Suprapubic skin (tissue), 3 donors: ENCODE measurements at regions not wholly inside any gene's neighbourhood (a gene's known extent, or its start where the extent isn't known, plus 50 kb on each side); places are given as distances from the start of the nearest gene placed in this dataset.

Experiments used
- CTCF ChIP-seq, 2 donors: fragments of 200-600 bp in 1 of 2; fragments of 450-650 bp in 1 of 2; sonication (generic) in 1 of 2; IDR thresholded peaks; one replicate each; pipeline ENCODE4 v1.5.1; 2016 to 2019; ENCODE audit warnings: antibody characterized with exemption in 2 of 2, mild to moderate bottlenecking in 1 of 2, moderate library complexity in 1 of 2
- EP300 ChIP-seq: sonication (generic); formaldehyde crosslinking; IDR thresholded peaks from one replicate; pipeline ENCODE4 v1.6.1; 2017; ENCODE audit warnings: antibody characterized with exemption
- POLR2A ChIP-seq, 2 donors: fragments of 450-650 bp; IDR thresholded peaks; one replicate each; pipeline ENCODE4 v1.6.1; 2017; ENCODE audit warnings: antibody characterized with exemption in 2 of 2, mild to moderate bottlenecking in 2 of 2, moderate library complexity in 2 of 2

GRCh38 chr13:38564256-38565150, 122.4 kb upstream of the FREM2 start:
- no peak for TF ChIP-seq CTCF (IDR thresholded peaks at IDR 0.05)
- no peak for TF ChIP-seq EP300
- TF ChIP-seq POLR2A (IDR thresholded peaks at IDR 0.05): no peak
